ENCODE measurements at regions not wholly inside any gene's neighbourhood (a gene's known extent, or its start where the extent isn't known, plus 50 kb on each side); places are given as distances from the start of the nearest gene placed in this dataset.

DNA sequence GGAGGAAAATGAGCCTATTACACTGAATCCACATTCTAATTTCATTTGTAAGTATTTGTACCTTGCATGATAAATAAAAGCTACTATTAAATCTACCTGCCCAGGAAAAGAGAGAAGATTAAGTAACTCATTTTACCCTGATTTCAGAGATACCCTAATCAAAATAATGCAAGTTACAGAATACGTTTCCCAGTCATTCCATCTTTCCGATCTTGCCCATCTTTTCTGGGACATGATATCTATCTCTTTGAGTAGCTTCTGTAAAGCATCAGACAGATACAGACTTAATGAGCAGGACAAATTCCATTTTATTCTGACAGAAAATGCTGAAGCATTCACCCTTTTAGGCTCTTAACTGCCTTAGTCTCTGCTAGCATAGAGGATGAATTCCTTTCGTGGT, 56.6 kb downstream of the SPRY2 start:
- no peak for DNase-seq

DNA sequence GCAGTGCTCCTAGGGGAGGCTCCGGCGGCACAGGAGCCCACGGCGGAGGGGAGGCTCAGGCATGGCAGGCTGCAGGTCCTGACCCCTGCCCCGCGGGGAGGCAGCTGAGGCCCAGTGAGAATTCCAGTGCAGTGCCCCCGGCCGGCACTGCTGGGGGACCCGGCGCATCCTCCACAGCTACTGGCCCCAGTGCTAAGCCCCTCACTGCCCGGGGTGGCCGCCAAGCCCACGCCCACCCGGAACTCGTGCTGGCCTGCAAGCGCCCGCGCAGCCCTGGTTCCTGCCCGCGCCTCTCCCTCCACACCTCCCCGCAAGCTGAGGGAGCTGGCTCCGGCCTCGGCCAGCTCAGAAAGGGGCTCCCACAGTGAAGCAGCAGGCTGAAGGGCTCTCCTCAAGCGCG, 62.2 kb downstream of the SPRY2 start:
- no peak for DNase-seq

- peak; percentile 91 to 95 for DNase-seq
Observed at GRCh38 chr13:80276371-80277289, 64.3 kb downstream of the SPRY2 start.

DNA sequence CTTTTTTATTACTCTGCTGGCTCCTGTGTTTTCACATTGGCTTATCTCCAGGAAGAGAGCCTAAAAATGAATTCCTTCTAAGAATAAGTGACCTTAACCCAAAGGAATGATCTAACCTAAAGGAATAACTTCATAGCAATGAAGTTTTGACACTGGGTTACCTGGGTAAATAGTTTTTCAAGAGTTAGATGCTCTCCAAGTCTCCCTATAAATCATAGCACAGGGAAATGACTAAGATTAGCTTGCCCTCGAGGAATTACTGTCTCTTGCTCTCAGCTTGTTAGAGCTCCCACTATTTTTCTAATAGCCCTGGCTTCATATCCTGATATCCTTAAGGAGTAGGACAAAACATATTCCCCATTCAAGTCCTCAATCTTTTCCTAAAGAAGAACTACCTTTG, 66.3 kb downstream of the SPRY2 start:
- no peak for DNase-seq

- DNase-seq, result no peak
Observed at GRCh38 chr13:80273718-80274117, 67.2 kb downstream of the SPRY2 start.

GRCh38 chr13:80265348-80265747, 75.6 kb downstream of the SPRY2 start:
- DNase-seq, result peak; percentile 64 to 84

- DNase-seq, result no peak
Observed at GRCh38 chr13:80263745-80264513, 77.0 kb downstream of the SPRY2 start.

- no peak for DNase-seq
Observed at GRCh38 chr13:80262051-80262695, 78.8 kb downstream of the SPRY2 start.

- DNase-seq, result peak in 1 of 2 experiments; percentile 5
Observed at GRCh38 chr13:80259159-80259558, 81.8 kb downstream of the SPRY2 start.

- DNase-seq, result no peak
Observed at GRCh38 chr13:80256352-80256932, 84.5 kb downstream of the SPRY2 start.

- DNase-seq, result no peak
Observed at GRCh38 chr13:80255946-80256345, 85.0 kb downstream of the SPRY2 start.

DNA sequence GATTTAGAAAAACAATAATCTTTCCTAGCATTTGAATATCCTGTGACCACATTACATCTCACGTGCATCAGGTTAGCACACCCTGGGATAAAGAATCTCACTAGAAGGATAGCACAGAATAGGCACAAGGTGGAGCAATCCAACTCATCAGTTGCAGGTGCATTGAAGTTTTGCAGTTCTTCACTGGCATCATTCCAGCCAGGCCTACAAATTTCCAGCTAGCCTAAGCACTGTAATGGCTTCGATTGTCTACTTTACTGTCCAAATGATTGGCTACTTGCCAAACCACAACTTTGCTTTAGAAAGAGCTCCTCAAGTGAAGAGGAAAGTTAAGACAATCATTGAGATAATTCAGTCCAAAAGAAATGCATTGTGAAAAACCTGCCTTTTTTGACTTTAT, 89.5 kb downstream of the SPRY2 start:
- DNase-seq, result peak; percentile 41 to 47

- DNase-seq, result no peak
Observed at GRCh38 chr13:80250213-80250810, 90.6 kb downstream of the SPRY2 start.

DNA sequence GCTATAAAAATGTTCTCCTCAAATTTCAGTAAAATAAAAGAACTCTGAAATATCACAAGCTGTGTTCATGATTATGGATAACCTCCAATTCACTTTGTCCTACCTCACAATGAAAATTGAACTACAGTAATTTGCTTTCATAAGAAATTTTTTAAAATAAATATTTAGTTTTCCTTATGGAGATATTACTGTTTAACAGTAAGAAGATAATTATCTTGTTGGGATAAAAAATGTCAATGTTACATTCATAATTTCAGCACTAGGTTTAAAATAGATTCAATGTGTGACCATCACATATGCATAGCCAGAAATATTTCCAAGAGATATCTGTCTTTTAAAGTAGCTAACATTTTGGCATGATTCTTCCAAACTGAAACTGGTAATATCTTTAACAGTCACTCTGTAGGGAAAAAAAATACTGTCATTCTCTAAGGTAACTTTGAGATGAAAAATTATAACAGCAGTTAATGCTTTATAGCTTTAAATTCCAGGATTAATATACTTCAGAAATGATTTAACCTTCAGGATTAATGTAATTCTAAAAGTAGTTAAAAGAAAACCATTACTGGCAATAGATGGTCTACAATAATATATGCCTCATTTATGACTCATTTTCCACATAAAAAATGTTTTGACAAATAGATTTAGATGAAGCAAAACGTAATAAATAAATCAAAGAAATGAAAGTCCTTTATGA, 91.3 kb downstream of the SPRY2 start:
- DNase-seq, result no peak

DNA sequence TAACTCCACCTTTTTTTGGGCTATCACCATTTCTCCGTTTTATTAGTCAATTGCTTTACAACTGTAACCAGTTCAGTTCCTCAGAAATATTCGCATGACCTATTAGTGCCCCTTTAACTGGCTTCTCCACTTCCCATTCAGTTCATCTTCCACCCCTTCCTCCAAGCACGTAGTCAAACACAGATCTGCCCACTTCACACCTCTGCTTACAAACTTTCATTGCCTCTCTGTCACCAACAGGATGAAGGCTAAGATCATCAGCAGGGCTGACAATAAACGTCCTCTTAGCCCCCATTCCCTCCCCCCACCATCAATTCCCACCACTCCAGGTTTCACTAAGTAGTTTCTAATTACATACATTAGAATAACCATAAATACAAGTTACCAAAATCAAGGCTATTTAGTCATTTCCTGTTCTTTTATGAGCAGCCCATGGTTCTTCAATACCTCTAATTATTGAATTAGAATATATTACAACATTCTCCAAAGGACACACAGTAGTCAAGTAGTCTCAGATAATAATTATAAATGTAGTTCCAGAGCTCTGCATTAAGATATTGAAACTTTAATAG, 95.7 kb downstream of the SPRY2 start:
- DNase-seq, result no peak

GRCh38 chr13:80244574-80244973, 96.4 kb downstream of the SPRY2 start:
- DNase-seq, result no peak

- no peak for DNase-seq
Observed at GRCh38 chr13:80242728-80243427, 98.0 kb downstream of the SPRY2 start.

DNA sequence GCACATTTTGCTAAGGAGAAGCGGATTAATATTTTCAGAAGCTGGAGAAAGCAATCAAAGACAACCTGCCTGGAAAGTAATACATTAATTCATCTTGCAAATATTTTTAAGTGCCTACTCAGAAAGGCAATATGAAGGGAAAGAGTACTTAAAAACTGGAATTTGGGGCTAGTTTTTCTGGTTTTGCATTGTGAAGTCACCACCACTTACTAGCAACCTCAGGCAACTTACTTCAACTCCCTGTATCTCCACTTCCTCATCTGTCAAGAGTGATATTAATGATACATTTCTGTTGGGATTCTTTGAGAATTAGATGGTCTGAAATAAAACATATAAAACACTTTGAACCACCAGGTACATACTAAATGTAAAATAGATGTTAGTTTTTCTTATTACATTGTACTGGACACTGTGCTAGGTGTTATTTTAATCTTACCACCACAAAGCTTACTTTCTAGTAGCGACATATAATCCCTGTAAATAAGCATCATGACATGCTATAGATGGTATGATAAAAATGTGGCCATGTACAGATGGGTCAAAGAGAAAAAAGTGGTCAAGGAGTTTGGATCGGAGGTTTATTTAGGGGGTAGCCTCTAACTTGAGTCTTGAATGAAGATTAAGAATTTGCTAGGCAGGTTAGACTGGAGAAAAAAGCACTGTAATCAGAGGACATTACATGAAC, 101.2 kb downstream of the SPRY2 start:
- DNase-seq, result peak in 1 of 2 experiments; percentile 28

DNA sequence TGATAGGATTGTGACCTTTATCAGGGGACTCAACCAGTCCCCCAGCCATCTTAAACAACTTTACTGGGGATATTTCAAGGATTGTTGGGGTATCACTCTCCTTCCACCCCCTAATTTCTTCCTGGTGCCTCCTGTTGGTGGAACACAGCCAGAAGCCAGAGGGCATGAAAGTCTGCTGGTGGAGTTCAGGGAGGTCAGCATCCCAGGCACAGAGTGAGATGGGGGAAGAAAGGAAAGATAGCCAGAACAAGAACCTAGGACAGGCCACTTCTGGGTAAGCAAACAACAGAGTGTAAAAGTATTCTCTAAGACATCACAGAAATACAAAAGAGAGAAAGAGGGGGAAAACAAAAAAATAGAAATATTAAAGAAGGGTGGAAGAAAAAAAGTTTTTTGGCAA, 101.8 kb downstream of the SPRY2 start:
- no peak for DNase-seq

DNA sequence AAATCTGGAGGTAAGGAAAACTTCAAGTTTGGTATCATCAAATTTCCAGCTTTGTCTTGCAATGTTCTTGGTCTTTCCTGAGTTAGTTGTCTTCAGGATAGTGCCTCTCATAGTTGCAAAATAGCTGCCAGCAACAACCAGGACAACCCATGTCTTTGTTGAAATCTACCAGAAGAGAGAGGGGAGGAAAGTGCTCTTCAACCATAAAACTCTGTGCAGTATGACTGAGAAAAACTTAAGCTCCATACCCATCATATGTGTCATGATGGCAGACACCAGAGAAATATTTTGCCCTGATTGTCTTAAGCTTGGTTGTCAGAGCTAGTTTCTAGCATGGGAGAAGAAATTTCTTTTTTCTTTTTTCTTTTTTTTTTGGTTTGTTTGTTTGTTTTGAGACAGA, 103.3 kb downstream of the SPRY2 start:
- DNase-seq, result no peak

GRCh38 chr13:80235967-80236302, 105.0 kb downstream of the SPRY2 start:
- DNase-seq, result peak in 1 of 2 experiments; percentile 2
